HEK293 (cell line): ENCODE measurements at regions not wholly inside any gene's neighbourhood (a gene's known extent, or its start where the extent isn't known, plus 50 kb on each side); places are given as distances from the start of the nearest gene placed in this dataset.

Experiments
- CTCF ChIP-seq: fragments of 450-650 bp; formaldehyde crosslinking; IDR thresholded peaks from 2 replicates; pipeline ENCODE4 v1.5.1; 2016; ENCODE audit warnings: missing biosample characterization, missing genetic modification characterization
- ZFP3 ChIP-seq: fragments of 450-650 bp; formaldehyde crosslinking; IDR thresholded peaks from 2 replicates; pipeline ENCODE4 v1.5.1; 2016; ENCODE audit warnings: low read depth, missing biosample characterization, missing genetic modification characterization
- ZNF121 ChIP-seq: fragments of 450-650 bp; formaldehyde crosslinking; IDR thresholded peaks from 2 replicates; pipeline ENCODE4 v1.5.1; 2016; ENCODE audit warnings: missing biosample characterization, missing genetic modification characterization
- ZNF280D ChIP-seq: fragments of 450-650 bp; formaldehyde crosslinking; IDR thresholded peaks from 2 replicates; pipeline ENCODE4 v1.5.1; 2016; ENCODE audit warnings: missing biosample characterization, missing genetic modification characterization
- ZNF404 ChIP-seq: fragments of 450-650 bp; formaldehyde crosslinking; IDR thresholded peaks from 2 replicates; pipeline ENCODE4 v1.5.1; 2017; ENCODE audit warnings: missing biosample characterization, missing genetic modification characterization
- ZNF423 ChIP-seq: fragments of 450-650 bp; formaldehyde crosslinking; IDR thresholded peaks from 2 replicates; pipeline ENCODE4 v1.5.1; 2016; ENCODE audit warnings: missing biosample characterization, missing genetic modification characterization
- ZNF747 ChIP-seq: fragments of 450-650 bp; formaldehyde crosslinking; IDR thresholded peaks from 2 replicates; pipeline ENCODE4 v1.5.1; 2016; ENCODE audit warnings: missing biosample characterization, missing genetic modification characterization
- ZNF76 ChIP-seq: fragments of 450-650 bp; formaldehyde crosslinking; IDR thresholded peaks from 2 replicates; pipeline ENCODE4; 2016; ENCODE audit warnings: low read depth, missing biosample characterization, missing genetic modification characterization, borderline replicate concordance
- ZNF830 ChIP-seq: fragments of 450-650 bp; IDR thresholded peaks from 2 replicates; pipeline ENCODE4 v1.5.0; 2018; ENCODE audit warnings: missing biosample characterization, missing genetic modification characterization, low read depth, mild to moderate bottlenecking, moderate library complexity
- TF ChIP-seq, protein P1 (sequence below): fragments of 450-650 bp; formaldehyde crosslinking; IDR thresholded peaks from 2 replicates; pipeline ENCODE4 v1.5.1; 2016; ENCODE audit warnings: missing biosample characterization, missing genetic modification characterization

- TF ChIP-seq ZNF747 (tag by site-specific recombination) (no peak), ZNF423 (tag by site-specific recombination) (no peak), ZNF76 (peak; percentile 66), CTCF (no peak), ZNF280D (tag by site-specific recombination) (peak; percentile 97), ZNF121 (tag by site-specific recombination) (no peak), ZFP3 (tag by site-specific recombination) (no peak), ZNF830 (tag by site-specific recombination) (no peak), ZNF404 (tag by site-specific recombination) (no peak)
- TF ChIP-seq, protein P1, sequence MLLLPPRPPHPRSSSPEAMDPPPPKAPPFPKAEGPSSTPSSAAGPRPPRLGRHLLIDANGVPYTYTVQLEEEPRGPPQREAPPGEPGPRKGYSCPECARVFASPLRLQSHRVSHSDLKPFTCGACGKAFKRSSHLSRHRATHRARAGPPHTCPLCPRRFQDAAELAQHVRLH (tag by site-specific recombination) = no peak
Observed at GRCh38 chr1:232704694-232705680, 75.1 kb upstream of the SIPA1L2 start.
